SU-DHL-6 (cell line): ENCODE measurements at regions not wholly inside any gene's neighbourhood (a gene's known extent, or its start where the extent isn't known, plus 50 kb on each side); places are given as distances from the start of the nearest gene placed in this dataset.

Experiments used
- H2AFZ ChIP-seq: fragments of 200-600 bp; sonication (generic); 2 replicates; pipeline ENCODE4 v1.6.1; 2014; ENCODE audit warnings: low read depth, mild to moderate bottlenecking, moderate library complexity, mixed read lengths, antibody characterized with exemption, low read length; ENCODE audit not compliant: severe bottlenecking
- H3F3A ChIP-seq: fragments of 200-600 bp; shearing (Covaris generic); 2 replicates; pipeline ENCODE4 v1.6.0; 2016; ENCODE audit warnings: antibody characterized with exemption, mild to moderate bottlenecking; ENCODE audit not compliant: insufficient read depth
- H3K27ac ChIP-seq: fragments of 200-600 bp; sonication (generic); 2 replicates; pipeline ENCODE4 v1.5.1; 2016; ENCODE audit warnings: low read depth, mild to moderate bottlenecking, low read length, moderate library complexity, mixed read lengths
- H3K27me3 ChIP-seq: fragments of 200-600 bp; sonication (generic), shearing (Covaris generic); 2 replicates; pipeline ENCODE4 v1.6.0; 2014; ENCODE audit warnings: mild to moderate bottlenecking, low read length
- H3K36me3 ChIP-seq: fragments of 200-600 bp; sonication (generic); 2 replicates; pipeline ENCODE4 v1.6.1; 2014; ENCODE audit warnings: mild to moderate bottlenecking, low read length, mixed read lengths
- H3K4me2 ChIP-seq: fragments of 300-600, 200-600 bp; shearing (Covaris generic), sonication (generic); 2 replicates; pipeline ENCODE4 v1.6.0; 2014; ENCODE audit warnings: low read length, low read depth, mild to moderate bottlenecking; ENCODE audit not compliant: poor library complexity, severe bottlenecking
- H3K4me3 ChIP-seq: fragments of 200-600 bp; sonication (generic); 2 replicates; pipeline ENCODE4 v1.5.1; 2014; ENCODE audit warnings: antibody characterized with exemption, low read length, mild to moderate bottlenecking, mixed read lengths; ENCODE audit not compliant: insufficient read depth, poor library complexity, severe bottlenecking
- H3K79me2 ChIP-seq: fragments of 200-600 bp; sonication (generic); 2 replicates; pipeline ENCODE4 v1.6.1; 2014; ENCODE audit warnings: mild to moderate bottlenecking, low read length, moderate library complexity; ENCODE audit not compliant: insufficient read depth
- H3K9ac ChIP-seq: fragments of 200-600 bp; sonication (generic); 2 replicates; pipeline ENCODE4 v1.7.0; 2014; ENCODE audit warnings: mild to moderate bottlenecking, low read length
- H3K9me2 ChIP-seq: fragments of 200-600 bp; sonication (generic); replicated peaks from 2 replicates; pipeline ENCODE4 v1.6.1; 2014; ENCODE audit warnings: low read length; ENCODE audit not compliant: insufficient read depth
- H3K9me3 ChIP-seq: fragments of 200-600 bp; sonication (generic); 2 replicates; pipeline ENCODE4 v1.6.1; 2014; ENCODE audit warnings: low read length, mixed read lengths; ENCODE audit not compliant: insufficient read depth
- H4K20me1 ChIP-seq: fragments of 200-600 bp; sonication (generic); 2 replicates; pipeline ENCODE4 v1.6.1; 2014; ENCODE audit warnings: low read depth, mild to moderate bottlenecking, antibody characterized with exemption, low read length, moderate library complexity, mixed read lengths
- CTCF ChIP-seq: fragments of 200-600 bp; sonication (generic); IDR thresholded peaks from one replicate; pipeline ENCODE4 v1.5.1; 2017; ENCODE audit warnings: antibody characterized with exemption, mild to moderate bottlenecking, low read length, moderate library complexity; ENCODE audit not compliant: insufficient read depth, poor library complexity, severe bottlenecking
- EZH2phosphoT487 ChIP-seq: fragments of 200-600 bp; sonication (generic), shearing (Covaris generic); conservative IDR thresholded peaks from 2 replicates; pipeline ENCODE4 v1.6.1; 2018; ENCODE audit warnings: mild to moderate bottlenecking, antibody characterized with exemption, low read length, moderate library complexity, mixed read lengths

- Histone ChIP-seq H3K9me2 (no peaks in the 10 kb centered on the region), H3K4me3 (no peak overlapping the region), H3K27ac (no peak overlapping the region), H3F3A (no peaks in the 10 kb centered on the region), H3K9ac (no peak overlapping the region), H3K9me3 (no peaks in the 10 kb centered on the region), H3K36me3 (no peaks in the 10 kb centered on the region), H3K27me3 (no peaks in the 10 kb centered on the region), H3K4me2 (no peak overlapping the region), H2AFZ (no peak overlapping the region), H3K79me2 (no peaks in the 10 kb centered on the region), H4K20me1 (no peaks in the 10 kb centered on the region)
- no peak for TF ChIP-seq EZH2phosphoT487
- no peak for TF ChIP-seq CTCF
These were observed 90.1 kb upstream of the ABCC4 start for GRCh38 chr13:95391362-95391761.

- H4K20me1 ChIP-seq, result no peaks in the 10 kb centered on the region
- no peaks in the 10 kb centered on the region for H3K27me3 ChIP-seq
These were observed 90.5 kb upstream of the ABCC4 start for GRCh38 chr13:95391785-95392184.

GRCh38 chr13:95392597-95392996 lies 91.3 kb upstream of the ABCC4 start:
- H3K9me3 ChIP-seq, result no peaks in the 10 kb centered on the region
- H3K4me2 ChIP-seq, result no peak overlapping the region
- H3K9me2 ChIP-seq, result no peaks in the 10 kb centered on the region
- H3K9ac ChIP-seq, result no peak overlapping the region
- no peaks in the 10 kb centered on the region for H4K20me1 ChIP-seq
- H2AFZ ChIP-seq, result no peak overlapping the region
- H3F3A ChIP-seq, result no peaks in the 10 kb centered on the region
- H3K36me3 ChIP-seq, result no peaks in the 10 kb centered on the region
- TF ChIP-seq EZH2phosphoT487 (no peak), CTCF (no peak)
- H3K4me3 ChIP-seq, result no peak overlapping the region
- no peaks in the 10 kb centered on the region for H3K79me2 ChIP-seq
- no peaks in the 10 kb centered on the region for H3K27me3 ChIP-seq
- H3K27ac ChIP-seq, result no peak overlapping the region

More at GRCh38 chr13:95391785-95392184, 90.5 kb upstream of the ABCC4 start:
- TF ChIP-seq EZH2phosphoT487 (no peak), CTCF (no peak)
- Histone ChIP-seq H3K9me2 (no peaks in the 10 kb centered on the region), H3K4me2 (no peak overlapping the region), H3K9me3 (no peaks in the 10 kb centered on the region), H3K4me3 (no peak overlapping the region), H3K9ac (no peak overlapping the region), H3K27ac (no peak overlapping the region), H3F3A (no peaks in the 10 kb centered on the region), H2AFZ (no peak overlapping the region), H3K36me3 (no peaks in the 10 kb centered on the region), H3K79me2 (no peaks in the 10 kb centered on the region)
